HEK293 (cell line): ENCODE measurements at regions not wholly inside any gene's neighbourhood (a gene's known extent, or its start where the extent isn't known, plus 50 kb on each side); places are given as distances from the start of the nearest gene placed in this dataset.

Experiments
- AEBP2 ChIP-seq: fragments of 450-650 bp; formaldehyde crosslinking; IDR thresholded peaks from 2 replicates; pipeline ENCODE4 v1.5.1; 2016; ENCODE audit warnings: missing biosample characterization, missing genetic modification characterization, borderline replicate concordance
- CTCF ChIP-seq: fragments of 450-650 bp; formaldehyde crosslinking; IDR thresholded peaks from 2 replicates; pipeline ENCODE4 v1.5.1; 2016; ENCODE audit warnings: missing biosample characterization, missing genetic modification characterization
- FEZF1 ChIP-seq: fragments of 450-650 bp; formaldehyde crosslinking; IDR thresholded peaks from 2 replicates; pipeline ENCODE4 v1.5.1; 2016; ENCODE audit warnings: missing biosample characterization, missing genetic modification characterization
- GLI4 ChIP-seq: fragments of 450-650 bp; formaldehyde crosslinking; IDR thresholded peaks from 2 replicates; pipeline ENCODE4 v1.5.1; 2016; ENCODE audit warnings: missing biosample characterization, missing genetic modification characterization
- KLF16 ChIP-seq: fragments of 450-650 bp; formaldehyde crosslinking; IDR thresholded peaks from 2 replicates; pipeline ENCODE4 v1.5.1; 2017; ENCODE audit warnings: missing biosample characterization, missing genetic modification characterization
- KLF17 ChIP-seq: fragments of 450-650 bp; formaldehyde crosslinking; IDR thresholded peaks from 2 replicates; pipeline ENCODE4 v1.5.1; 2016; ENCODE audit warnings: missing biosample characterization, missing genetic modification characterization
- OVOL3 ChIP-seq: fragments of 450-650 bp; formaldehyde crosslinking; IDR thresholded peaks from 2 replicates; pipeline ENCODE4 v1.5.1; 2016; ENCODE audit warnings: missing biosample characterization, missing genetic modification characterization
- PRDM1 ChIP-seq: fragments of 450-650 bp; formaldehyde crosslinking; IDR thresholded peaks from 2 replicates; pipeline ENCODE4; 2016; ENCODE audit warnings: missing biosample characterization, missing genetic modification characterization
- SALL2 ChIP-seq: fragments of 450-650 bp; formaldehyde crosslinking; IDR thresholded peaks from 2 replicates; pipeline ENCODE4 v1.5.0; 2017; ENCODE audit warnings: missing biosample characterization, mild to moderate bottlenecking, missing genetic modification characterization, borderline replicate concordance
- TSHZ1 ChIP-seq: fragments of 450-650 bp; formaldehyde crosslinking; IDR thresholded peaks from 2 replicates; pipeline ENCODE4 v1.5.1; 2016; ENCODE audit warnings: missing biosample characterization, missing genetic modification characterization, borderline replicate concordance
- WT1 ChIP-seq: fragments of 450-650 bp; formaldehyde crosslinking; IDR thresholded peaks from 2 replicates; pipeline ENCODE4 v1.5.1; 2016; ENCODE audit warnings: missing biosample characterization, missing genetic modification characterization
- ZBTB11 ChIP-seq: fragments of 450-650 bp; formaldehyde crosslinking; conservative IDR thresholded peaks from 2 replicates; pipeline ENCODE4 v1.5.1; 2016; ENCODE audit warnings: low read depth, missing biosample characterization, missing genetic modification characterization
- ZNF112 ChIP-seq: fragments of 450-650 bp; formaldehyde crosslinking; IDR thresholded peaks from 2 replicates; pipeline ENCODE4 v1.5.0; 2017; ENCODE audit warnings: missing biosample characterization, missing genetic modification characterization
- ZNF174 ChIP-seq: fragments of 450-650 bp; formaldehyde crosslinking; IDR thresholded peaks from 2 replicates; pipeline ENCODE4 v1.5.0; 2017; ENCODE audit warnings: missing biosample characterization, mild to moderate bottlenecking, missing genetic modification characterization
- ZNF202 ChIP-seq: fragments of 450-650 bp; formaldehyde crosslinking; IDR thresholded peaks from 2 replicates; pipeline ENCODE4 v1.5.1; 2016; ENCODE audit warnings: missing biosample characterization, missing genetic modification characterization, borderline replicate concordance
- ZNF211 ChIP-seq: fragments of 450-650 bp; formaldehyde crosslinking; IDR thresholded peaks from 2 replicates; pipeline ENCODE4 v1.5.1; 2016; ENCODE audit warnings: low read depth, missing biosample characterization, missing genetic modification characterization
- ZNF335 ChIP-seq: fragments of 450-650 bp; formaldehyde crosslinking; conservative IDR thresholded peaks from 2 replicates; pipeline ENCODE4 v1.5.1; 2016; ENCODE audit warnings: missing biosample characterization, missing genetic modification characterization
- ZNF366 ChIP-seq: fragments of 450-650 bp; formaldehyde crosslinking; conservative IDR thresholded peaks from 2 replicates; pipeline ENCODE4 v1.5.1; 2016; ENCODE audit warnings: missing biosample characterization, missing genetic modification characterization
- ZNF37A ChIP-seq: fragments of 450-650 bp; IDR thresholded peaks from 2 replicates; pipeline ENCODE4 v1.5.1; 2018; ENCODE audit warnings: missing biosample characterization, missing genetic modification characterization
- ZNF416 ChIP-seq: fragments of 450-650 bp; formaldehyde crosslinking; IDR thresholded peaks from 2 replicates; pipeline ENCODE4 v1.5.1; 2016; ENCODE audit warnings: missing biosample characterization, missing genetic modification characterization
- ZNF501 ChIP-seq: fragments of 450-650 bp; formaldehyde crosslinking; IDR thresholded peaks from 2 replicates; pipeline ENCODE4 v1.5.1; 2016; ENCODE audit warnings: missing biosample characterization, missing genetic modification characterization
- ZNF558 ChIP-seq: fragments of 450-650 bp; formaldehyde crosslinking; IDR thresholded peaks from 2 replicates; pipeline ENCODE4 v1.5.1; 2016; ENCODE audit warnings: missing biosample characterization, missing genetic modification characterization
- ZNF585B ChIP-seq: fragments of 450-650 bp; formaldehyde crosslinking; IDR thresholded peaks from 2 replicates; pipeline ENCODE4 v1.5.1; 2016; ENCODE audit warnings: missing biosample characterization, missing genetic modification characterization
- ZNF610 ChIP-seq: fragments of 450-650 bp; formaldehyde crosslinking; IDR thresholded peaks from 2 replicates; pipeline ENCODE4 v1.5.1; 2016; ENCODE audit warnings: missing biosample characterization, missing genetic modification characterization, borderline replicate concordance
- ZNF629 ChIP-seq: fragments of 450-650 bp; formaldehyde crosslinking; IDR thresholded peaks from 2 replicates; pipeline ENCODE4 v1.5.1; 2017; ENCODE audit warnings: missing biosample characterization, missing genetic modification characterization
- ZNF747 ChIP-seq: fragments of 450-650 bp; formaldehyde crosslinking; IDR thresholded peaks from 2 replicates; pipeline ENCODE4 v1.5.1; 2016; ENCODE audit warnings: missing biosample characterization, missing genetic modification characterization
- ZNF76 ChIP-seq: fragments of 450-650 bp; formaldehyde crosslinking; IDR thresholded peaks from 2 replicates; pipeline ENCODE4; 2016; ENCODE audit warnings: low read depth, missing biosample characterization, missing genetic modification characterization, borderline replicate concordance
- ZNF768 ChIP-seq: fragments of 450-650 bp; formaldehyde crosslinking; IDR thresholded peaks from 2 replicates; pipeline ENCODE4 v1.5.1; 2018; ENCODE audit warnings: missing biosample characterization, mild to moderate bottlenecking, missing genetic modification characterization
- ZSCAN30 ChIP-seq: fragments of 450-650 bp; IDR thresholded peaks from 2 replicates; pipeline ENCODE4 v1.5.1; 2018; ENCODE audit warnings: missing biosample characterization, mild to moderate bottlenecking, missing genetic modification characterization, moderate library complexity

- TF ChIP-seq KLF17 (tag by site-specific recombination) = peak; percentile 82
- TF ChIP-seq ZNF37A (tag by site-specific recombination) = no peak
- peak; percentile 100 for TF ChIP-seq WT1 (tag by site-specific recombination)
- TF ChIP-seq ZNF747 (tag by site-specific recombination) = no peak
- TF ChIP-seq ZNF211 (tag by site-specific recombination) = no peak
- TF ChIP-seq OVOL3 (tag by site-specific recombination) = peak; percentile 95
- TF ChIP-seq ZNF202 = no peak
- TF ChIP-seq CTCF (tag by site-specific recombination) = no peak
- TF ChIP-seq ZNF335 (tag by site-specific recombination) = peak; percentile 52
- no peak for TF ChIP-seq GLI4 (tag by site-specific recombination)
- peak; percentile 87 for TF ChIP-seq ZNF610 (tag by site-specific recombination)
- TF ChIP-seq ZNF416 (tag by site-specific recombination) = no peak
- no peak for TF ChIP-seq KLF16 (tag by site-specific recombination)
- TF ChIP-seq ZNF585B (tag by site-specific recombination) = no peak
- no peak for TF ChIP-seq AEBP2
- TF ChIP-seq TSHZ1 (tag by site-specific recombination) = peak; percentile 94
- TF ChIP-seq ZBTB11 (tag by site-specific recombination) = peak; percentile 38
- no peak for TF ChIP-seq ZNF76 (tag by site-specific recombination)
- peak; percentile 64; the same call in 1 of the 2 replicates for TF ChIP-seq ZNF366 (tag by site-specific recombination)
- TF ChIP-seq ZNF112 (tag by site-specific recombination) = no peak
- TF ChIP-seq PRDM1 (tag by site-specific recombination) = no peak
- TF ChIP-seq ZSCAN30 (tag by site-specific recombination) = peak; percentile 88
- no peak for TF ChIP-seq ZNF174 (tag by site-specific recombination)
- no peak for TF ChIP-seq ZNF558 (tag by site-specific recombination)
- peak; percentile 99 for TF ChIP-seq FEZF1 (tag by site-specific recombination)
- TF ChIP-seq ZNF768 (tag by site-specific recombination) = no peak
- TF ChIP-seq ZNF629 (tag by site-specific recombination) = peak; percentile 86
- no peak for TF ChIP-seq SALL2
- TF ChIP-seq ZNF501 = no peak
These were observed 132.1 kb upstream of the SALL4 start (continued) for GRCh38 chr20:51934301-51935002.
